ENCODE measurements at regions not wholly inside any gene's neighbourhood (a gene's known extent, or its start where the extent isn't known, plus 50 kb on each side); places are given as distances from the start of the nearest gene placed in this dataset.
"Not testable (repeated sequence)": the region's sequence is repeated elsewhere in the genome, so short reads cannot be mapped to it uniquely, and the experiment has no call there.

GRCh38 chr10:33477291-33478088 lies 143.0 kb upstream of the NRP1 start:
- H3K4me3 Mint-ChIP-seq = no peak overlapping the region
- H3K9me3 Mint-ChIP-seq = no peaks in the 10 kb centered on the region
- no peaks in the 10 kb centered on the region for H3K4me1 Mint-ChIP-seq (ENCODE audit: low read depth in 2 of 2)
- H3K27ac Mint-ChIP-seq = no peak overlapping the region
- ATAC-seq (replicated peaks) (no peak), DNase-seq (no peak)
- H3K27me3 Mint-ChIP-seq = peaks cover 16 to 27% of the 10 kb centered on the region in 2 donors
- H3K36me3 Mint-ChIP-seq (ENCODE audit: insufficient read depth) = no peaks in the 10 kb centered on the region

DNA sequence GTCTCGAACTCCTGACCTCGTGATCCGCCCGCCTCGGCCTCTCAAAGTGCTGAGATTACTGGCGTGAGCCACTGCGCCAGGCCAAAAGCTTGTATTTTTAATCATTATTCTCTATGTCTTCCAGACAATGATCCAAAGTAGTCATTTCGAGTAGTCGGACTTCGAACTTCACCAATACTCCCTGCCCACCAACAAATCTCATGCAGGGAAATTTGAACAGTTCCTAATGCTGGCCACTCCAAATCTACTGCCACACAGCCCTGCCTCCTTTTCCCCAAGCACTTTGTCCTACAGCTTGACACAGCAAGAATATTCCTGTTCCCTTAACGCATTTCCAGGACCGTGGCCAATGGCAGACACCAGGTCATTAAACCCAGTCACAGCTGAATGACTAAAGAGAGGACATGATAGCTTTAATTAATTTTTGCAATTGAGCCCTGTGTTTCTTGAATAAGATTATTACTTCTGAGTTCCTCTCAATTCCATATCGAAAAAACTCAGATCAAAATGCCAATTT lies 142.3 kb upstream of the NRP1 start:
- Mint-ChIP-seq H3K36me3 (ENCODE audit: insufficient read depth) (no peaks in the 10 kb centered on the region), H3K9me3 (no peaks in the 10 kb centered on the region), H3K4me1 (ENCODE audit: low read depth in 2 of 2) (no peaks in the 10 kb centered on the region), H3K27ac (no peak overlapping the region), H3K4me3 (no peak overlapping the region), H3K27me3 (peaks cover 16 to 27% of the 10 kb centered on the region in 2 donors)
- ATAC-seq (replicated peaks) (no peak), DNase-seq (no peak)

DNA sequence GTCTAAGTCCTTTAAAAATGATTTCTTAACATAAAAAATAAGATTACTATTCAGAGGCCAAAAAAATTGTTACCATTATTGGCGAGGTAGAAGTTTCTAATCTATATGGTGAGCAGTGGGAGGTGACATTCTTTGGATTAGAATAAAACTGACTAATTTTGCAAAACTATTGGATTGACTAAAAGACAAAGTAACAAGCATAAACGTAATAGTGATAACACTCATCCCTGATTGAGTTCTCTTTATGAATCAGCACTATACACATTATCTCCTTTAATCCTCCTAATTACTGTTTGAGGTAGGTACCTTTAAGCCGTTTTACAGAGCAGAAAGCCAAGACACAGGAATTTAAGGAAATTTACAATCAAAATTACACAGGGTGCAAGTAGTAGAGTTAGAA lies 139.2 kb upstream of the NRP1 start:
- DNase-seq (no peak), ATAC-seq (replicated peaks) (no peak)
- Mint-ChIP-seq H3K4me3 (no peak overlapping the region), H3K4me1 (ENCODE audit: low read depth in 2 of 2) (no peaks in the 10 kb centered on the region), H3K9me3 (peaks cover 0 to 2% of the 10 kb centered on the region in 2 donors), H3K36me3 (ENCODE audit: insufficient read depth) (no peaks in the 10 kb centered on the region), H3K27me3 (peaks cover 16 to 34% of the 10 kb centered on the region in 2 donors), H3K27ac (no peak overlapping the region)

- not testable (repeated sequence) for DNase-seq; ATAC-seq (replicated peaks); H3K4me1 Mint-ChIP-seq (ENCODE audit: low read depth in 2 of 2); H3K4me3 Mint-ChIP-seq; H3K27ac Mint-ChIP-seq; H3K36me3 Mint-ChIP-seq (ENCODE audit: insufficient read depth); H3K9me3 Mint-ChIP-seq
- H3K27me3 Mint-ChIP-seq = peaks cover 5 to 10% of the 10 kb centered on the region in 2 donors
Measured at GRCh38 chr10:33468006-33468405, 133.5 kb upstream of the NRP1 start.

- no peaks in the 10 kb centered on the region for H3K4me1 Mint-ChIP-seq (ENCODE audit: low read depth in 2 of 2)
- peaks cover 0 to 10% of the 10 kb centered on the region in 2 donors for H3K27me3 Mint-ChIP-seq
- no peak for DNase-seq
- no peak for ATAC-seq (replicated peaks)
- no peak overlapping the region for H3K4me3 Mint-ChIP-seq
- no peaks in the 10 kb centered on the region for H3K36me3 Mint-ChIP-seq (ENCODE audit: insufficient read depth)
- peaks cover 0 to 2% of the 10 kb centered on the region in 2 donors for H3K9me3 Mint-ChIP-seq
- no peak overlapping the region for H3K27ac Mint-ChIP-seq
Measured at GRCh38 chr10:33465747-33466146, 131.3 kb upstream of the NRP1 start.

GRCh38 chr10:33463011-33463410 lies 128.5 kb upstream of the NRP1 start:
- H3K36me3 Mint-ChIP-seq (ENCODE audit: insufficient read depth) = no peaks in the 10 kb centered on the region
- H3K27me3 Mint-ChIP-seq = no peaks in the 10 kb centered on the region
- no peak for ATAC-seq (replicated peaks)

DNA sequence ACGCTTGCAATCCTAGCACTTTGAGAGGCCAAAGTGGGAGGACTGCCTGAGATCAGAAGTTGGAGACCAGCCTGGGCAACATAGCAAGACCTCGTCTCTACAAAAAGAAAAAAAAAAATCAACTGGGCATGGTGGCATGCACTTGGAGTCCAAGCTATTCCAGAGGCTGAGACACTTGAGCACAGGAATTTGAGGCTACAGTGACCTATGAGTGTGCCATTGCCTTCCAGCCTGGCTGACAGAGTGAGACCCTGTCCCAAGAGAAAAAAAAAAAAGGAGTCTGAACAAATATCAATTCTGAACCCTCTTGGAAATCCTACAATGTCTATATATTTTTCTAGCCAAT lies 126.8 kb upstream of the NRP1 start:
- Mint-ChIP-seq H3K27me3 (no peaks in the 10 kb centered on the region), H3K4me1 (ENCODE audit: low read depth in 2 of 2) (no peaks in the 10 kb centered on the region), H3K9me3 (no peaks in the 10 kb centered on the region), H3K4me3 (no peak overlapping the region), H3K36me3 (ENCODE audit: insufficient read depth) (no peaks in the 10 kb centered on the region), H3K27ac (no peak overlapping the region)
- no peak for DNase-seq
- no peak for ATAC-seq (replicated peaks)

More at GRCh38 chr10:33463011-33463410, 128.5 kb upstream of the NRP1 start:
- no peak overlapping the region for H3K4me3 Mint-ChIP-seq
- no peaks in the 10 kb centered on the region for H3K4me1 Mint-ChIP-seq (ENCODE audit: low read depth in 2 of 2)
- no peak for DNase-seq
- H3K27ac Mint-ChIP-seq = no peak overlapping the region
- H3K9me3 Mint-ChIP-seq = no peaks in the 10 kb centered on the region

- H3K27ac Mint-ChIP-seq = no peak overlapping the region
- H3K9me3 Mint-ChIP-seq = no peaks in the 10 kb centered on the region
- no peaks in the 10 kb centered on the region for H3K36me3 Mint-ChIP-seq (ENCODE audit: insufficient read depth)
- no peaks in the 10 kb centered on the region for H3K4me1 Mint-ChIP-seq (ENCODE audit: low read depth in 2 of 2)
- DNase-seq (no peak), ATAC-seq (replicated peaks) (no peak)
- H3K4me3 Mint-ChIP-seq = no peak overlapping the region
- no peaks in the 10 kb centered on the region for H3K27me3 Mint-ChIP-seq
Measured at GRCh38 chr10:33460505-33461294, 126.2 kb upstream of the NRP1 start.

GRCh38 chr10:33459602-33460001 lies 125.1 kb upstream of the NRP1 start:
- Mint-ChIP-seq H3K27ac (no peak overlapping the region), H3K4me1 (ENCODE audit: low read depth in 2 of 2) (no peaks in the 10 kb centered on the region), H3K36me3 (ENCODE audit: insufficient read depth) (no peaks in the 10 kb centered on the region), H3K4me3 (no peak overlapping the region), H3K27me3 (no peaks in the 10 kb centered on the region), H3K9me3 (no peaks in the 10 kb centered on the region)
- ATAC-seq (replicated peaks) = no peak
- no peak for DNase-seq

DNA sequence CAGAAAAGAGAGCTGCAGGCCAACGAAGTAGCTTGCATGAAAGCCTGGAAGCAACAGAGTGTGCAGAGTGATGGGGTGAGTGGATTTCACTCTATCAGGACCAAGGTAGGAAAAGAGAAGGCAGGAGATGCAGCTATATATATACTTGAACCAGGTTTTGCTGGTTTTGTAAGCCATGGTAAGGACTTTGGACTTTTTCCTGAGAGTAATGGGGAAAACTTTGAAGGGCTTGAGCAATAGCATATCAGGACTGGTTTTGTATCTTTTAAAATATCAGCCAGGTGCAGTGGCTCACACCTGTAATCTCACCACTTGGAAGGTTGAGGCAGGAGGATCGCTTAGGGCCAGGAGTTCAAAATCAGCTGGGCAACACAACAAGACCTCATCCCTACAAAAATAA lies 120.6 kb upstream of the NRP1 start:
- Mint-ChIP-seq H3K27me3 (no peaks in the 10 kb centered on the region), H3K4me1 (ENCODE audit: low read depth in 2 of 2) (no peaks in the 10 kb centered on the region)
- no peak for ATAC-seq (replicated peaks)

GRCh38 chr10:33454554-33454953 lies 120.1 kb upstream of the NRP1 start:
- no peak overlapping the region for H3K27ac Mint-ChIP-seq
- DNase-seq (no peak), ATAC-seq (replicated peaks) (no peak)
- no peaks in the 10 kb centered on the region for H3K36me3 Mint-ChIP-seq (ENCODE audit: insufficient read depth)
- H3K4me3 Mint-ChIP-seq = no peak overlapping the region
- no peaks in the 10 kb centered on the region for H3K4me1 Mint-ChIP-seq (ENCODE audit: low read depth in 2 of 2)
- H3K9me3 Mint-ChIP-seq = no peaks in the 10 kb centered on the region
- H3K27me3 Mint-ChIP-seq = peaks cover 0 to under 1% of the 10 kb centered on the region in 2 donors

More for the DNA sequence above, 120.6 kb upstream of the NRP1 start:
- DNase-seq = no peak
- Mint-ChIP-seq H3K4me3 (no peak overlapping the region), H3K9me3 (no peaks in the 10 kb centered on the region), H3K27ac (no peak overlapping the region), H3K36me3 (ENCODE audit: insufficient read depth) (no peaks in the 10 kb centered on the region)

- no peak for ATAC-seq (replicated peaks)
- Mint-ChIP-seq H3K27me3 (peaks cover 7 to 8% of the 10 kb centered on the region in 2 donors), H3K9me3 (no peaks in the 10 kb centered on the region), H3K4me3 (no peak overlapping the region), H3K27ac (no peak overlapping the region), H3K4me1 (ENCODE audit: low read depth in 2 of 2) (no peaks in the 10 kb centered on the region), H3K36me3 (ENCODE audit: insufficient read depth) (no peaks in the 10 kb centered on the region)
- no peak for DNase-seq
Measured at GRCh38 chr10:33453081-33454025, 118.9 kb upstream of the NRP1 start.

Data from effector memory CD8-positive, alpha-beta T cell (primary cell).